ENCODE measurements at regions not wholly inside any gene's neighbourhood (a gene's known extent, or its start where the extent isn't known, plus 50 kb on each side); places are given as distances from the start of the nearest gene placed in this dataset.
"Not testable (repeated sequence)": the region's sequence is repeated elsewhere in the genome, so short reads cannot be mapped to it uniquely, and the experiment has no call there.

DNA sequence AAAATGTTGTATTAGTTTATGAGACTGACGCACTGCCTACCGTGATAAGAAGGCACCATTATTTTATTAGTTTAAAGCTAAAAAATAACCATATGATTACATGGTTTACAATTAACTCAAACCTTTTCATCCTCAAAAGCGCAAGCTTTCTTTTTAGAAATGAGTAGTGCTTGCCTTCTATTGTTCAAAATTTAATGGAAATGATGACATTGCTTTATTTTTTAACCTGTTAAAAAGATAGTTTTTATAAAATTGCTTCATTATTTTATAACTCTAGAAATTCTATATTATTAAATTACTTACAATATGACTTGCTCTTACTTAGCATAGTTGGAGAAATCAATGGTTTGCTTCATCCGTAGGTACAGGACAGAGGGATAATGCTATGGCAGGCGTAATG, 78.7 kb upstream of the HDDC2 start:
- no peak overlapping the region for H3K27ac ChIP-seq
- TF ChIP-seq, protein P1, sequence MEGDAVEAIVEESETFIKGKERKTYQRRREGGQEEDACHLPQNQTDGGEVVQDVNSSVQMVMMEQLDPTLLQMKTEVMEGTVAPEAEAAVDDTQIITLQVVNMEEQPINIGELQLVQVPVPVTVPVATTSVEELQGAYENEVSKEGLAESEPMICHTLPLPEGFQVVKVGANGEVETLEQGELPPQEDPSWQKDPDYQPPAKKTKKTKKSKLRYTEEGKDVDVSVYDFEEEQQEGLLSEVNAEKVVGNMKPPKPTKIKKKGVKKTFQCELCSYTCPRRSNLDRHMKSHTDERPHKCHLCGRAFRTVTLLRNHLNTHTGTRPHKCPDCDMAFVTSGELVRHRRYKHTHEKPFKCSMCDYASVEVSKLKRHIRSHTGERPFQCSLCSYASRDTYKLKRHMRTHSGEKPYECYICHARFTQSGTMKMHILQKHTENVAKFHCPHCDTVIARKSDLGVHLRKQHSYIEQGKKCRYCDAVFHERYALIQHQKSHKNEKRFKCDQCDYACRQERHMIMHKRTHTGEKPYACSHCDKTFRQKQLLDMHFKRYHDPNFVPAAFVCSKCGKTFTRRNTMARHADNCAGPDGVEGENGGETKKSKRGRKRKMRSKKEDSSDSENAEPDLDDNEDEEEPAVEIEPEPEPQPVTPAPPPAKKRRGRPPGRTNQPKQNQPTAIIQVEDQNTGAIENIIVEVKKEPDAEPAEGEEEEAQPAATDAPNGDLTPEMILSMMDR (IDR thresholded peaks at IDR 0.05): no peak
- TF ChIP-seq ZFX (IDR thresholded peaks at IDR 0.05; ENCODE audit: borderline replicate concordance): no peak

DNA sequence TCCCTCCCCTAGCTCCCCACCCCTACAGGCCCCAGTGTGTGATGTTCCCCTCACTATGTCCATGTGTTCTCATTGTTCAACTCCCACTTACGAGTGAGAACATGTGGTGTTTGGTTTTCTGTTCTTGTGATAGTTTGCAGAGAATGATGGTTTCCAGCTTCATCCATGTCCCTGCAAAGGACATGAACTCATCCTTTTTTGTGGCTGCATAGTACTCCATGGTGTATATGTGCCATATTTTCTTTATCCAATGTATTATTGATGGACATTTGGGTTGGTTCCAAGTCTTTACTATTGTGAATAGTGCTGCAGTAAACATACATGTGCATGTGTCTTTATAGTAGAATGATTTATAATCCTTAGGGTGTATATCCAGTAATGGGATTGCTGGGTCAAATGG, 84.6 kb upstream of the HDDC2 start:
- not testable (repeated sequence) for H3K27ac ChIP-seq

DNA sequence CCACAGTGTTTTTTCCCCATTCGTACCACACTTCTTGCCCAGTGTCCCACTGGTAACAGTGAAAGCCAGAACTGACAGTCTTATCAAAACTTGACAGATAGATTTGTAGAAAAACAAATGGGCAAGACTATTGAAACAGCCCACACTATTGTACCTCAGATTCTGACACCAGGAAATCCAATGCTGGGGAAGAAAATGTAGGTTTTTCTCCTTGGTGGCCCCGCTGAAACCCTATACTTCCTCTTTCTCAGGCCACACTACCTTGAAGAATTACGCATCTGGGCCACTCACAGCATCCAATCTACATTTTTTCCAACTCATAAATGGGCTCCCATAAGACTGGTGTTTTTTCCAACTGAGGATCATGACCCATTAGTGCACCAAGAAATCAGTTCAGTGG, 90.9 kb upstream of the HDDC2 start:
- TF ChIP-seq ZFX (IDR thresholded peaks at IDR 0.05; ENCODE audit: borderline replicate concordance): no peak
- TF ChIP-seq, protein P1 (IDR thresholded peaks at IDR 0.05): no peak
- H3K27ac ChIP-seq: no peak overlapping the region

DNA sequence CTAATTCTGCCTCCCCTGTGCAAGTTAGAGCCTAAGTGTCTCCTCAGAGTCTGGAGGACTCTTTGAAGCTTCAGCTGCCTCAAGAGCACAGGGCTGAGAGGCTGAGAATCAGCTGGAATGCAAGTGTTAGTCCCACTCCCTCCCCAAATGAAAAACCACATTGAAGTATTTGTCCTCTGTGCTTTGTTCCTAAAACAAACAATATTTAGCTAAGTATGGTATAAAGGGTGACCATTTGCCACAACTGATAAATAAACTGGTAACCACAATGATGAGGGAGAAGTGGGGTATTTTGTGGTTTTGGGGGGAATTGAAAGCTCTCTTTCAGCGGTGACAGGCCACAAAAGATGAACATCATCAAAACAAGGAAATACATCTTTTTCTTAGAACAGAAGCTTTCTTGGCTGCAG, 91.7 kb upstream of the HDDC2 start:
- H3K27ac ChIP-seq: no peak overlapping the region
- TF ChIP-seq, protein P1 (IDR thresholded peaks at IDR 0.05): no peak
- TF ChIP-seq ZFX (IDR thresholded peaks at IDR 0.05; ENCODE audit: borderline replicate concordance): no peak

DNA sequence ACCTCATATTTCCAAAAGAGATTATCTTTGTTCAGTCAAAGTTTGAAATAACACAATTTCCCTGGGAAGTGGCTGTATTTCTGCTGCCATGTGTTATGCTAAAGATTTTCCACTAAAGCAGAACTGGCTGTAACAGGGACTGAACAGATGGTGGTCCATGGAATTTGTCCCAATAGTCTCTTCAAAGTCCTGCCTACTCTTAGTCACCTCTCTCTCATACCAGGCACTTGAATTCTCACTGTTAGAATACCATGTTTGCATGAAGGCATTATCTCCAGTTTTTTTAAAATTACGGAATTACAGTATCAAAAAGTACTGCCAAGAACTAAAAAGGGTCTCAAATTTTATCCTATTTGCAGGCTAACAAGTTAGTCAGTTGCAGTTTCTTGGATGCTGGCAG, 105.0 kb upstream of the HDDC2 start:
- H3K27ac ChIP-seq: no peak overlapping the region
- no peak for TF ChIP-seq ZFX (IDR thresholded peaks at IDR 0.05; ENCODE audit: borderline replicate concordance)
- TF ChIP-seq, protein P1 (IDR thresholded peaks at IDR 0.05): no peak

DNA sequence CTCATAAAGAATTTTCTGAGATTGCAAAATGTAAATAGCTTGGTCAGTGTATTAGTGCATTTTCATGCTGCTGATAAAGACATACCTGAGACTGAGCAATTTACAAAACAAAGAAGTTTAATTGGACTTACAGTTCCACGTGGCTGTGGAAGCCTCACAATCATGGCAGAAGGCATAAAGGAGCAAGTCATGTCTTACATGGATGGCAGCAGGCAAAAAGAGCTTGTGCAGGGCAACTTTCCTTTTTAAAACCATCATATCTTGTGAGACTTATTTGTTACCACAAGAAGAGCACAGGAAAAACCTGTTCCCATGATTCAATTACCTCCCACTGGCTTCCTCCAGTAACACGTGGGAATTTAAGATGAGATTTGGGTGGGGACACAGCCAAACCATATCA, 112.7 kb upstream of the HDDC2 start:
- TF ChIP-seq, protein P1 (IDR thresholded peaks at IDR 0.05): no peak
- TF ChIP-seq ZFX (IDR thresholded peaks at IDR 0.05; ENCODE audit: borderline replicate concordance): no peak
- no peak overlapping the region for H3K27ac ChIP-seq

DNA sequence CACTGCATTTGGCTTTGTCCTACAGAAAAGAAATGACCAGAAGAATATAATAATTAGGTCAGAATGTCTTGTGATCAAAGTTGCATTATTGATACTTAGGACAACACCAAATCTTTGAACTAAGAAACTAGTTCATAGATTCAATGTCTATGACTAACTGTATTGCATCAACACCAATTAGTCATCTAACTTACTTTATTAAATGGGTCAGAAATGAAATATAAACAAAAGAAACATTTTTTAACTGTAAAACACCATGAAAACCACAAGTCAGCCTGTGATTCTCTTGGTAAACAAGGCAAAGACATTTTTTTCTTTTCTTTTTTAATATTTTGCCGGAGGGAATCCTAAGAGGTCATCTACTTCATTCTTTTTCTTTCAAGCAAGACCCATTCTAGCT, 114.1 kb upstream of the HDDC2 start:
- no peak for TF ChIP-seq ZFX (IDR thresholded peaks at IDR 0.05; ENCODE audit: borderline replicate concordance)
- TF ChIP-seq, protein P1 (IDR thresholded peaks at IDR 0.05): no peak
- no peak overlapping the region for H3K27ac ChIP-seq

DNA sequence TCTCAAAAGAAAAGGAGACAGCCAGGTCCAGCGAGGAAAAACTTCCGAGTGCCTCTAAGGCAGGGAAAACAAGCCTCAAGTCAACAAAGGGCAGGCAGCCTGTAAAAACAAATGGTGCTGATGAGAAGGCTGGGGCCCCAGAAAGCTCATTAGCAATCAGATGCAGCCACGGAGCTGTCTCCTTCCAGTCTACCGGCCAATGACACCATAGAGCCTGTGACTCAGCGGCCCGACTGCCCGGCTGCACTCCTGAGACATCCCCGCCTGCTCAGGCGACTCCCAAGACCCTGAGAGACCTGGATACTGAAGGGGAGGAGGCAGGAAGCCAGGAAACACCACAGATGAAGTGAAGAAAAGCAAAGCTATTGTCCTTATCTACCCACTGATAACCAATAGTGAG, 120.1 kb upstream of the HDDC2 start:
- no peak overlapping the region for H3K27ac ChIP-seq
- no peak for TF ChIP-seq ZFX (IDR thresholded peaks at IDR 0.05; ENCODE audit: borderline replicate concordance)
- TF ChIP-seq, protein P1 (IDR thresholded peaks at IDR 0.05): no peak
